ENCODE measurements at regions not wholly inside any gene's neighbourhood (a gene's known extent, or its start where the extent isn't known, plus 50 kb on each side); places are given as distances from the start of the nearest gene placed in this dataset.

DNA sequence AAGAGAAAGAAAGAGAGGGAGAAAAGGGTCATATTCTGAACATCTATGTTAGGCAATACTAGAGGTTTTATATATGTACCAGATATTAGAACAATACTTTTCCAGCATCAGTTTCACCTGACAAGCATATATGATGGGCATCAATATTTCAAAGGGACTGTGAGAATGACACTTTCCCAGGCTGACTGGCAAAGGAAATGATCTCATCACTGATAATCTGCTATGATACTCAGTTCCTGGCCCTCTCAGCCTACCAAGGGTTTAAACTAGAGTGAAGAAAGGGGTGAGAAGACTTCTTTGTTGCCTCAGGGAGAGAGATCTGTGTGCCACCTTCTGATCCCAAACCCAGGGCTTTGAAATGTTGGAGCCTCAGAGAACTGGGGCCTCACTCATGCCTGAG lies 183.5 kb downstream of the TTC8 start:
- TF ChIP-seq, protein P1, sequence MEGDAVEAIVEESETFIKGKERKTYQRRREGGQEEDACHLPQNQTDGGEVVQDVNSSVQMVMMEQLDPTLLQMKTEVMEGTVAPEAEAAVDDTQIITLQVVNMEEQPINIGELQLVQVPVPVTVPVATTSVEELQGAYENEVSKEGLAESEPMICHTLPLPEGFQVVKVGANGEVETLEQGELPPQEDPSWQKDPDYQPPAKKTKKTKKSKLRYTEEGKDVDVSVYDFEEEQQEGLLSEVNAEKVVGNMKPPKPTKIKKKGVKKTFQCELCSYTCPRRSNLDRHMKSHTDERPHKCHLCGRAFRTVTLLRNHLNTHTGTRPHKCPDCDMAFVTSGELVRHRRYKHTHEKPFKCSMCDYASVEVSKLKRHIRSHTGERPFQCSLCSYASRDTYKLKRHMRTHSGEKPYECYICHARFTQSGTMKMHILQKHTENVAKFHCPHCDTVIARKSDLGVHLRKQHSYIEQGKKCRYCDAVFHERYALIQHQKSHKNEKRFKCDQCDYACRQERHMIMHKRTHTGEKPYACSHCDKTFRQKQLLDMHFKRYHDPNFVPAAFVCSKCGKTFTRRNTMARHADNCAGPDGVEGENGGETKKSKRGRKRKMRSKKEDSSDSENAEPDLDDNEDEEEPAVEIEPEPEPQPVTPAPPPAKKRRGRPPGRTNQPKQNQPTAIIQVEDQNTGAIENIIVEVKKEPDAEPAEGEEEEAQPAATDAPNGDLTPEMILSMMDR (IDR thresholded peaks at IDR 0.05) = no peak
- TF ChIP-seq POLR2A (IDR thresholded peaks at IDR 0.05) = no peak

All from body of pancreas (tissue), 4 donors.